ENCODE measurements at regions not wholly inside any gene's neighbourhood (a gene's known extent, or its start where the extent isn't known, plus 50 kb on each side); places are given as distances from the start of the nearest gene placed in this dataset.

DNA sequence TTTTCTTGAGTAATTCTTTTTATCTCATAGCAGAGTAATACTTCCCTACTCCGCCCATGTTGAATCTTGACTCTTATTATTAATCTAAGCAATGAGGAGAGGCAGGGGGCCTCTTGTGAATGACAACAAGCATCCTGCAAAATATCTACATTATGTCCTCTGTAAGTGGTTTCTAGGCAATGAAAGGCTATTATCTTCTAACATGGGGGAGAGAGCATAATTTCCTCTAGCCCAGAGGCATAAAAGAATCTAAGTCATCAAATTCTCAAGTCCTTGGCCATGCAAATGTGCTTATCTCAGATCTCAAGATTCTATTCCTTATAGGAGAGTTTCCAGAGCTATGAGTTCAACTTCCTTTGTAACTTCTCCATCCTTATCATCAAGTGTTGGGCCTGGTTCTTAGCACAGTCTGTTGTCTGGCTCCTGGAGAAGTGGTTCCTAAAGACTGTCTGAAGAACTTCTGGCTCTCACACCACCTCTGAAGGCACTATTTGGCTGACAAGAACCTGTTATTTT is 423.1 kb upstream of the INTU start:
- no peak for DNase-seq (ENCODE audit: low read depth in 4 of 4, low spot score in 2 of 4)

DNA sequence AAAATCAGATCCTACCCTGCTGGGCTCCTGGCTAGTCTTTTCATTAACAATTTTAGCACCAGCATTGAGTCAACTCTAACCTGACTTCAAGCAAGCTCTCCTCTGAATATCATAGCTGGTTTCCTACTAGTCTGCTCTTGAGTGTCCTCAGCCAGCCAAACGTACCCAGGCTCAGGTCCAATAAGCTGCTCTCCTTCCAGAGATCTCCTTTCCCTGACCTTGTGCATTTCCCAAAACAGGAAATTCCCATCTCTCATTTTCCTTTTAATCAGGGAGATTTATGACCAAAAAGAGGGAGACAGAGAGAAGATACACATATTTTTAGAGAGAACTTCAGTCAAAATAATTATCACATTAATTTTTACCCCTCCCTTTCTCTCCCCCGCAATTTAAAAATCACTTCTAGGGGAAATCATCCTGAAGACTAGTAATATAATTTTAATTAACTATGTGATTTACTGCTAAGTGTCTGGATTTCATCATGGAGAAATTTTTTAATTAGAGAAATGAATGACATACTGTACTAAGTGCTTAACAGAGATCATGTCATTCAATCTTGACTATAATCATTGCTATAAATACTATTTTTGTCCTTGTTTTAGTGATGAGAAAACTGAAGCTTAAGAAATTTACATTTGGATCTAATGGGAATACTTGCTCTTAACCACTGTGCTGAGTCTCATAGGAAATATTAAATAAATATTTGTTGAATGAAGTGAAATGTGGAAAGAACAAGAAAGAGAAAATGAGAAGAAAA is 421.7 kb upstream of the INTU start:
- no peak for DNase-seq (ENCODE audit: low read depth in 4 of 4, low spot score in 2 of 4)

DNA sequence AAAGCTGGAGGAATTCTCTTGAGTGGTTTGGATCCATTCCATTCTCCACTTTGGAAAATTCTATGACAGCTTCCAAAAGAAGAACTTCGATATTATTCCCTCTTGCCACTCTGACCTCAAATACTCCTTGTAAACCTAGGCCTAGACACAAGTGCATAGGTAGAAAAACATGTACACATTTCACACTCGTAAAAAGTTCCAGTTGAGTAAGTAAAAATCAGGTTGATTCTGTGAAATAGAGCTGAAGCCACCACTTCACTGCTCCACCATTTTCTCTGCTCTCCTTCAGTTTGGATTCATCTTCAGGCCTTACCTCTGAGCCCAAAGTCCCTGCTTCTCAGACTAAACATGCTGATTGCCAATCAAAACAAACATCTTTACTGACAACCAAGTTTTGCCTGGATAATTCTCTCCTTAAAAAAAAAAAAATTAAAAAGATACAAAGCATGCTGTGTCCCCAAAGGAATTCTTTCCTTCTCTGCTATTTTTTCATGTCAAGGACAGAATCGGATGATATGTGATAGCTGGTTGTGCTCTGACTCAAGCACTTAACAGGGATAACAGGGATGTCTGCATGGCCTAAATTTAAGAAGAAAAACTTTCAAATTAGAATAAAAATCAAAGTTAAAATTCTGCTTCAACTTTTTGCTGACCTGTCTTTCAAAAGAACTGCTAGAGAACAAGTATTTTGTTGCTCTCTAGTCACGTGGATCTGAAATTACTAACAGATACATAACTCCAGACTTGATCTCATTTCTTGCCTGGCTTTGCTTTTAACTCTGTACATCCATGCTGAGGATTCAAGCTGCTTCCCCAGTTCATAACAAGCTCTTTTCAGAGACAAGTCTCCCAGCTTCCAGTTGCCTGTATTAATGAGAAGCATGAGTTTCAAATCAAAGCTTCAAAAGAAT is 420.9 kb upstream of the INTU start:
- DNase-seq (ENCODE audit: low read depth in 4 of 4, low spot score in 2 of 4): no peak

GRCh38 chr4:127212701-127213100 is 420.1 kb upstream of the INTU start:
- DNase-seq (ENCODE audit: low read depth in 4 of 4, low spot score in 2 of 4): no peak

GRCh38 chr4:127214016-127214415 is 418.7 kb upstream of the INTU start:
- DNase-seq (ENCODE audit: low read depth in 4 of 4, low spot score in 2 of 4): no peak

GRCh38 chr4:127214931-127215330 is 417.8 kb upstream of the INTU start:
- DNase-seq (ENCODE audit: low read depth in 4 of 4, low spot score in 2 of 4): no peak

DNA sequence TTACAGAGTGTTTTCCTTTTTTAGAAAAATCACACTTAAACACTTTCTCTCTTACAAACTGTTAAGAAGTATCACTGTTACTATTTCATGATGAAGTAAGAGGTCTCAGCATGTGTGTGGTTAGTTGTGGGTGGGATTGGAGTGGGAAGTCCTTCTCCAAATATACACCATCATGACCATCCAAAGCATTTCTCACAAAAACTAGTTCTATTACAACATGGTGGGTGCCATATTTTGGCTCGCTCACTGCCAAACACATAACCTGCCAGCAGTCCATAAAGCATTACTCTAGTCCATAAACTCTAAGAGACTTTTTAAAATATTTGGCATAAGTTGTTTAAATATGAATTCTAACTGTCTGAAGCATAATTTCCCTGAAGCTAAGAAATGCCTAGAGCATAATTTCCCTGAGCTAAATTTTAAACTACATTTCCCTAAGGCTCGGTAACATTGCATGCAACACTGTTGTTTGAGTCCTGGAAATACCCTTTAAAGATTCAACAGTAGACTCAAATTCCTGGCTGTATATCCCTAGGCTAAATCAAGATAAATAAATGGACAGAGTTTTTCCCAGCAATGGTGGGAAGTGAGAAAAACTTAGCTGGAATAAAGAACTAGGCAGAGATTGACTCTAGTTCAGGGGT is 415.0 kb upstream of the INTU start:
- DNase-seq (ENCODE audit: low read depth in 4 of 4, low spot score in 2 of 4): no peak

GRCh38 chr4:127219232-127219631 is 413.5 kb upstream of the INTU start:
- no peak for DNase-seq (ENCODE audit: low read depth in 4 of 4, low spot score in 2 of 4)

DNA sequence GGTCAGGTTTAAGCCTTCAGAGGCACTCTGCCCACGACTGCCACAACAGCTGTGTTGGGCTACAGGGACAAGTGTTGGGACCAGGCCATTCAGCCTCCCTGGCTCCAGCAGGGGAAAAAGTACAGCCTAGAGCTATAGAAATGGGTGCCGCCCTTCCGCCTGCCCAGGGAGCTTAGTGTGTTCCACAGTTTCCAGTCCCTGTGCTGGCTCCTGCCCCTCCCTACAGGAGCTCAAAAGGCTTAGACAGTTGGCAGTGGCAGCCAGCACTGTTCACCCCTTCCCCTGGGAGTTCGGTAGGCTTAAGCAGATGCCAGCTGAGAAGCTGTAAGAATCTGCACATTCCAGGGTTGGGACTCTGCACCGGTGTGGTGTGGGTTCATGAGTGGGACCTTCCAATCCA is 408.2 kb upstream of the INTU start:
- DNase-seq (ENCODE audit: low read depth in 4 of 4, low spot score in 2 of 4): no peak

GRCh38 chr4:127229855-127230608 is 402.7 kb upstream of the INTU start:
- no peak for DNase-seq (ENCODE audit: low read depth in 4 of 4, low spot score in 2 of 4)

DNA sequence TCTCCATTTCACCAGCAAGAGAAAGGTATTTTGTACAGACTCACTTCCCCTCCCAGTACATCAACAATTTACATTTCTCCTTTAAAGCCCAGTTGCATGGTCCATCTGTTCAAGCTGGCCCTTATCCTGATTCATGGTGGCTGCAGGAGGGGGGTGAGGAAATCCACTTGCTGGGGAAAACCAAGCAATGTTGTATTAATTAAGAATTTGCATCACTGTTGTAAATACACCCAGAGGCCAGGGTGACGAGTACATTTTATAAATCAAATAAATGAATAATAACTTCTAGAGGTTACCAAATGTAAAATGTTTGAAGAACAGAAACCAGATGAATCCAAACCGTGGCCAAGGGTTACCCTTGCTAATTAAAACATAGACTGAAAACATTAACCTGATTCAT is 395.9 kb upstream of the INTU start:
- peak in 1 of 4 donors; percentile 15 for DNase-seq (ENCODE audit: low read depth in 4 of 4, low spot score in 2 of 4)

- no peak for DNase-seq (ENCODE audit: low read depth in 4 of 4, low spot score in 2 of 4)
These were observed 395.2 kb upstream of the INTU start for GRCh38 chr4:127237581-127237980.

- no peak for DNase-seq (ENCODE audit: low read depth in 4 of 4, low spot score in 2 of 4)
These were observed 393.7 kb upstream of the INTU start for GRCh38 chr4:127238956-127239475.

DNA sequence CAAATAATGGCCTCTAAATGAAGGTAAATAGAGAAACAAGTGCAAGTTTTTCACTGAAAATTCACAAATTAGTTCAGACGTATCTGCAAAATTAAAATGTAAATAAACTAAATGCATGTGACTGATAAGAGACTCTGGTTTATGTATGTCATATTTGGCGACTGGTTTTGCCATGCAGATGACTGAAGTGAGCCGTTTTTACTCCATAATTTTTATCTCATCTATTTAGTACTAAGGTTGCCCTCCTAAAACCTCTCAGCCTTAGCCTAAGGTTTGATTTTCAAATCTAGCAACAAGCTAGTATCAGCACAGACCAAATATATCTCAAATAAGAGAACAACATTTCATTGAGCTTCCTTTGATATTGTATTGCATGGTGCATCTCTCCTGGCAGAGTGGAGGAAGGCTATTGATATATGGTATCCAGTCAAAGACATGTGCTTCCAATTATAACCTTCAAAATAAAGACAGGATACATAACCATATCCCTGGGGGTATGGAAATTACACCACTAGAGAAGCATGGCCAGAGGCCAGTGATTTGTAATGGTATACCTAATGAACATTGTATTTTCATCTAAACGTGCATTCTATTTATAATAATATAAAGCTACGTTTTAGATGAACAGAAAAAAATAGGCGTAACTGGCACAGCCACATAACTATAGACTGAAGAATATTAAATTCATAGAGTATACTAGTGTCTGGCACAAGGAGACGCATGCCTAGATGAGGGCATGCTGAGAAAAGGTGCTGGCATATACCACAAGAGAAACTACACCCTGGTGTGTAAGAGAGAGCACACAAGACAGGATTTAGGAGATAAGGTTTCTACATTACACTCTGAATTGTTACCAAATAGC is 392.6 kb upstream of the INTU start:
- no peak for DNase-seq (ENCODE audit: low read depth in 4 of 4, low spot score in 2 of 4)

- DNase-seq (ENCODE audit: low read depth in 4 of 4, low spot score in 2 of 4): no peak
These were observed 392.0 kb upstream of the INTU start for GRCh38 chr4:127240764-127241105.

- DNase-seq (ENCODE audit: low read depth in 4 of 4, low spot score in 2 of 4): no peak
These were observed 388.2 kb upstream of the INTU start for GRCh38 chr4:127244515-127244914.

- no peak for DNase-seq (ENCODE audit: low read depth in 4 of 4, low spot score in 2 of 4)
These were observed 385.5 kb upstream of the INTU start for GRCh38 chr4:127246963-127247952.

DNA sequence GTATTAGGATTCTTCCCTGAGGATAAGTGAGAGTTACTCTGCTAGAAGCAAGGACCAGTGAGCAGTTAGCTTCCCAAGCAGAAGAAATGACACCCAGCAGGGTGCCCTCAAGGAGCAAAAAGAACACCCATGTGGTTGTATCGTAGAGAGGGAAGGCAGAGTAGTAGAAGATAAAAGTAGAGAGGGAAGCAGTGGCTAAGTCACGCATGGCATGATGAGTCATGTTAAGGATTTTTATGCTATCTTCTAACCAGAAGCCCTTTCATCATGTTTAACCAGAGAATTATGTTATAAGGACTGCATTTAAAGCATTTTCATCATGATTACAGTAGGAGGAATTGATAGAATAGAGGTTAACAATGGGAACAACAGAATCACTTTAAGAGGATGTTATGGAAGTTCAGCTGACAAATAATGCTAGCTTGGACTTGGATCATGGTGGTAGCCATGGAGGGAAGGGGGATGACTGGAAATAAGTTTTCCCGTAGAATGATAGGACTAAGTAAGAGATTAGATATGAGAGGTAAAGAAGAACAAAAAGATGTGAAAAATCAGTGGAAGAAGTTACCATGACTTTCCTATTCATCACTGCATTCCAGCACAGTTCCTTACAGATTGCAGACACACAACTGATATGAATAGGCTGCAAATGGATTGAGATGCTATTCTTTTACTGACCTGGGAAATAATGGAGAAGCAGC is 383.5 kb upstream of the INTU start:
- no peak for DNase-seq (ENCODE audit: low read depth in 4 of 4, low spot score in 2 of 4)
